Stimulated activated naive CD8-positive, alpha-beta T cell treated with anti-CD3 and anti-CD28 coated beads, Interleukin-15, Interleukin-2, amounts not matched to agents 100 U/mL and 50 U/mL, for 24 hours (primary cell): ENCODE measurements at regions not wholly inside any gene's neighbourhood (a gene's known extent, or its start where the extent isn't known, plus 50 kb on each side); places are given as distances from the start of the nearest gene placed in this dataset.

Experiments
- ATAC-seq: fragments of 150-1000 bp; cut with Tn5 transposase; one replicate; pipeline ENCODE4 v1.10.0; 2021
- DNase-seq: peaks from one replicate; pipeline ENCODE4 v3.0.0; 2021

DNA sequence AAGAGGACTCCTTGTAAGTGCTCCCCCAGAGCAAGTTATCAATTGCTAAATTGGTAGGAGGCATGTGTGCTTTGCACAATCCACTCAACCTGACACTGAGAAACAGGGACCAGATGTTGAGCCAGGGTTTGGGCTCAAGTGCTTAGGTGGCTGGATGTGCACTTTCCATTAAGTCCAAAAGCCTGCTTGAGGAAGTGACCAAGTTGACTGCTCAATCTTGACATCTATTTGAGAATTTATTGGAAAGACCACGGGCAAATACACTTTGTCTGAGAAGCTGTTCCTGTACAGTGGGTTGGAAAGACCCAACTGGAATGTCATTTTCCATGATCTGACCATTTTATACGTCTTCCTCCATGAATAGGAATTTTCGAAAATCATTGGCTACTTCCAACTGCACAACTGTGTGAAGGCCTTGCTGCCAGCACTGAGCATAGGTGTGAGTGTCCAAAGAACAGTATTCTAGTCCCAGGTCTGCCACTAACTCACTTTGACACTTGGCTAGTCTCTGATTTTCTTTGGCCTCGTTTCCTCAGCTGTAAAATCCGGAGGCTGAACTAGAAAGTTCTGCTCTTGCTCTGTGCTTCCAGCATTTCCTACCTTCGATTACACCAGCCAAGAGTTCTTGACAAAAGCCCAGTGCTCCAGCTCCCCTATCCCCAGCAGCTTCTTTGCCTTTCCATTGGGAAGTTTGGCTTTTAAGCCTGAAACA, 186.9 kb upstream of the ECI2 start:
- no peak for DNase-seq
- no peak for ATAC-seq

DNA sequence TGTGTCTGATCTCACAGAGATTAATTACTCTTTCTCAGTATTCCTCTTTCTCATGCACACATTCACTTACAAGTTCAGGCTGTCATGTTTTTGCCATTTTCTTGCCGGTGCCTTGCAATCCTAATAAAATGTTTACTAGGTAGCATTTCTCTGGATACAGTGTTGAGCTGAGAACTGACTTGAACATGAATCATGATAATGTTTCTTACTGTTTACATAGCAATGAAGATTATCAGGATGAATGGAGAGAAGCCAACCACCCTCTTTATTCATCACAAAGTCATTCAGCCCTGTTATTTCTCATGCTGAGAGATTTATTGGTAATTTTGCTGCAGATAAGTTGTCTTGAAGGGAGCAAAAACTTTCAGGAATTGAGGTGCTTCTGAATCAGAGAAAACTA, 185.5 kb upstream of the ECI2 start:
- no peak for ATAC-seq
- no peak for DNase-seq

DNA sequence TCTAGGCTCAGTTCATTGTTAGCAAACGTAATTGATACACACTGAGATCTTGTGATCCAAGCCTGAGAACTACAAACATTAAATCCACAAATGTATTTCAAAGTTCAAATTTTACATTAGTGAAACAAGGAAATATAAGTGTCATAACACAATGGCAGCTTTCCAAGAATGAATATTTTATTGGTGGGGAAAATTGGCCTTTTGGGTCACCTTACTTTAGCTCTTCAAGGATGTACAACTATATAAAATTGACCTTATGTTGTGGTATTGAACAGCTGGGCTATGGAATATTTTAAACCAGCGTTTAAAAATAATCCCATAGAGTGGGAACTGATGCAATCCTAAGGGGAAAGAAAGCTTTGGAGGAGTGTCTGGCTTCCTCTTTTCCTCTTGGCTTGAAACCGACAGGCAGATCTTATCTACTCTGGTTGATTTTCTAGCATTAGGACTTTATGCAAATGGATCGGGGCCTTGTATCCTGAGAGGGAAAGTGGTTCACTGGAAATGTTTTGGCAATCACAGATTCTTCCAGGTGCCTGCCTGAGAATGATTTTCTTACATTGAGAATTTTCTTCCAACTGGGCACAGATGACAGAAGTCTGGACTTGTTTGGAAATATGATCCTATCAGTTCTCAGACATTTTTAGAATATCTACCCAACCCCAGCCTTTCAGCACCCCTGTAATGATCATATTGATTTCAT, 184.8 kb upstream of the ECI2 start:
- DNase-seq (no peak), ATAC-seq (no peak)

DNA sequence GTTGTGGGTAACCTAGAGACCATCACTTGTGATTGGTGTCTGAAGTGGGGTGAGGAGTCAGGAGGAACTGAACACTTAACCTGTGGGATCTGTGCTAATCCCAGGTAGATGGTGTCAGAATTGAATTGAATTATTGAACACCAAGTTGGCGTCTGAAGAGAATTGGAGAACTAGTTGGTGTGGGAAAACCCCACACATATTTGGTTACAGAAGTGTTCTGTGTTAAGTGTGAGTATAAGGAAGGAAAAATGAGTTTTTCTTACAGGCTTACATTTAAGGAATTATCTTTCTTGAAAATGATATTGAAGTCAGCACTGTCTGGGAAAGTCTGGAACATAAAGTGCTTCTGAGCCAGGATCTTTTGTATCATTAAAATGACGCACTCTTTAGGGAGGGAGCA, 182.9 kb upstream of the ECI2 start:
- ATAC-seq (no peak), DNase-seq (no peak)

GRCh38 chr6:4316867-4317400, 181.6 kb upstream of the ECI2 start:
- no peak for ATAC-seq

DNA sequence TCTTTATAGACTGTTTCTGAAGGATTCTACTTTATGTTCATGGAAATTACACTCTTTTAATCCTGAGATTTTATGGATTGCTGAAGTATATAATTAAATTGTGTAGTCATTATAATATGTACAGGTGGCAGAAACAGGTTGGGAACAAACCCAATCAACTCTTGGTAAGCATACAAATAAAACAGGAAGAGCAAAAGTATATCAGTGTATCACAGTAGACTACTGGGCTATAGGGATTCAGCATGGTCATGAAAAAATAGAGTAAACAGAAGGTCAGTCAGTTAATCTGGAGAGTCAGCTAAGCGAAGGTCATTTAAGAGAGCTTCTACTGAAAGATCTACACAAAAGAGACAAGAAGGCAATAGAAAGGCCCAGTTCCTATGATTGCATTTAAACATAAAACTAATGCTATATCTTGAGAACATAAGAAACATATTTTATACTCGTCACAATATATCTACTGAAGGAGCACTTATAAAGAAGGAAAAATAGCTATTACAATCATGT, 178.9 kb upstream of the ECI2 start:
- DNase-seq (no peak), ATAC-seq (no peak)

More at GRCh38 chr6:4316867-4317400, 181.6 kb upstream of the ECI2 start:
- no peak for DNase-seq

- ATAC-seq (no peak), DNase-seq (no peak)
Measured at GRCh38 chr6:4313044-4313686, 177.8 kb upstream of the ECI2 start.

- DNase-seq, result no peak
Measured at GRCh38 chr6:4311976-4312860, 176.8 kb upstream of the ECI2 start.

GRCh38 chr6:4309540-4309939, 174.2 kb upstream of the ECI2 start:
- no peak for ATAC-seq

More at GRCh38 chr6:4311976-4312860, 176.8 kb upstream of the ECI2 start:
- ATAC-seq, result no peak

DNA sequence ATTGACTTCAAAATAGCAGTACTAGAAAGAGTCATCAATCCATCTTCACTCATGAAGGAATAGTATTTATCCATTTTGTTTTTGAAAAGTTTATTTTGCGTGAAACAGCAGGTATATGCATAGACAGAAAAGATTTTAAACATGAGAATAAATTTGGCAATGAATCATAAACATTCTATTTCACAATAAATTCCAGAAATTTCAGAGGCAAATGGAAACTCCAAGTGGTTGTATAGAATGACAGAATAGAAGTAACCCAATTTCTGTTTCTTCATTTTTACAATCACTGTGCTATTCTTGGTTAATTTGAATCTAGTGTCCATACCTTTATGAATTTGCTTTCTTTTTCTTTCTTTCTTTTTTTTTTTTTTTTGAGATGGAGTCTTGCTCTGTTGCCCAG, 173.0 kb upstream of the ECI2 start:
- ATAC-seq, result no peak
- DNase-seq, result no peak

More at GRCh38 chr6:4309540-4309939, 174.2 kb upstream of the ECI2 start:
- DNase-seq, result no peak

GRCh38 chr6:4304927-4305455, 169.6 kb upstream of the ECI2 start:
- DNase-seq, result no peak
- ATAC-seq, result no peak

DNA sequence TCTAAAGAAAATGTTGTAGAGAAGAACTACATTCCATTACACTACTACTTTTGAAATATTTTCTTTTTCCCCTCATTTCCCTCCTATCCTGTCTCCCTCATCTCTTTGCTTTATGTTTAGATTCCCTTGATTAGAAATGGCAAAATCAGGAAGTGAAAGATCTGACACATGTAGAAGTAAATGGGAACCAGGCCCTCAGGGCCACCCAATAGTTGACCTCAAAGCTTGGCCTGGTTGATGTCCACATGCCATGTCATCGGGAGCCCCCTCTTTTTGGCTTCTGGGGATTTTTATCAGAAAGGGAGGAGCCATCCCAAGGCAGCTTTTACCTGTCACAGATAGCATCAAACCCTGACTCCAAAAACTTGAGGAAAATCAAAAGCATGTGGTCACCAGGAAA, 168.3 kb upstream of the ECI2 start:
- DNase-seq, result no peak
- ATAC-seq, result no peak

DNA sequence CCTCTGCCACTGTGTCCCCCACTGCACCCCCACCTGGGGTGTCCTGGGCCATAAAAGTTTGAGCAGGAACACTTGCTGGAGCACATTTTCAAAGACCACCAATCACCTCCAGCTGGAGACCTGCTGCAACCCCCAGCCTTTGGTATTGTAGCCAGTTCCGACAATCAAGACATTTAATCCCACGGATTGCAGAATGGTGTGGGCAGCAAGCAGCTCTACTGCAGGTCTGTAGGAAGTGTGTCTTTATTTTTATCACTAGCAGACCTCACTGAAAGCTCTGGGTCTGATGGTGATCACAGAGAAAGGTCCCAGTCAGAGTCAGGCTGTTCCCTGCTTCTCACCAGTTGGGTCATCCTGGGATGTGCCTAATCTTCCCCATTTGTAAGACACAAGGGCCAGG, 167.1 kb upstream of the ECI2 start:
- ATAC-seq (no peak), DNase-seq (no peak)

GRCh38 chr6:4301871-4302270, 166.5 kb upstream of the ECI2 start:
- no peak for ATAC-seq

GRCh38 chr6:4300917-4301316, 165.5 kb upstream of the ECI2 start:
- ATAC-seq, result no peak
- DNase-seq, result no peak

More at GRCh38 chr6:4301871-4302270, 166.5 kb upstream of the ECI2 start:
- DNase-seq, result no peak

DNA sequence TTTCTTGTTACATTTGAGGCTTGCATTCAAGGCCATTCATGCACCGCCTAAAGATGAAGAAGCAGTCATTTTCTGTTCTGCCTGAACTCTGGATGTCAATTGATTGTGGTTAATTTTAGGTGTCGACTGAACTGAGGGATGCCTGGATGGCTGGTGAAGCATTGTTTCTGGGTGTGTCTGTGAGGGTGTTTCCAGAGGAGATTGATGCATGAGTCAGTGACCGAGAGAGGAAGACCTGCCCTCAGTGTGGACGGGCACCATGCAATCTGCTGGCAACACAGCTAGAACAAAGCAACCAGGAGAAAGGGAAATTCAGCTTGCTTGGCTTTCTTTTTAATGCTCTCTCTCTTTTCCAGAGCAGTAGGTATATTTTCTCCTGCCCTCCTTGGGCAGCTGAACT, 164.1 kb upstream of the ECI2 start:
- ATAC-seq (no peak), DNase-seq (no peak)

- ATAC-seq, result no peak
Measured at GRCh38 chr6:4297348-4297747, 162.0 kb upstream of the ECI2 start.

DNA sequence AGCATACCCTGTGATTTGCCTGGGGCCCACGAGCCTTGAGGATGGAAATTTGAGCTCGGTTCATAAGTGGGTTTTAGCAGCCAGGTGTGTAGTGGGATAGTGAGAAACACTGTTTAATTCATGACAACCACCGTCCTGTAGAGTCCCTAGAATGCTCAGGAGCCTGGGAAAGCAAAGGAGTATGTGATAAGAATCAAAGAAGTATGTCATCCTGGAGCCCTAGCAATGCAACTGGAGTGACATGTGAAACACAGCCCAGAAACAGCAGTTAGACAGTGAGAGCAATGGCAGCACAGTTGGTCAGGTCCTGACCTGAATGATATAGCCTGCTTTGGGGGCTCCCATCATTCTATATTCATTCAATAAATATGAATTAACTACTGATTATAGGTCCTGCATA, 161.2 kb upstream of the ECI2 start:
- DNase-seq (no peak), ATAC-seq (no peak)

More at GRCh38 chr6:4297348-4297747, 162.0 kb upstream of the ECI2 start:
- no peak for DNase-seq

DNA sequence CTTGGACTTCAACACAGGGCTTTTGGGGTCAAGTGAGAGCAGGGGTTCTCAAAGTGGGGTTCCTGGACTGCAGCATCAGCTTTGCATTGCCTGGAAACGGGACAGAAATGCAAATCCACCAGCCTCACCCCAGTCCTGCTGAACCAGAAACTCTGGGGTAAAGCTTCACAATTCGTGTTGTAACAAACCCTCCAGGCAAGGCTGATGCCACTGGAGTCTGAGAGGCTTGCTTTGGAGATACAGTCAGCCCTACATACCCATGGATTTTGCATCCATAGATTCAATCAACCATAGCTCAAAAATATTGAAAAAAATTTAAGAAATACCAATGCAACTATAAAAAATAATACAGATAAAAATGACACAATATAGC, 160.4 kb upstream of the ECI2 start:
- DNase-seq (no peak), ATAC-seq (no peak)

DNA sequence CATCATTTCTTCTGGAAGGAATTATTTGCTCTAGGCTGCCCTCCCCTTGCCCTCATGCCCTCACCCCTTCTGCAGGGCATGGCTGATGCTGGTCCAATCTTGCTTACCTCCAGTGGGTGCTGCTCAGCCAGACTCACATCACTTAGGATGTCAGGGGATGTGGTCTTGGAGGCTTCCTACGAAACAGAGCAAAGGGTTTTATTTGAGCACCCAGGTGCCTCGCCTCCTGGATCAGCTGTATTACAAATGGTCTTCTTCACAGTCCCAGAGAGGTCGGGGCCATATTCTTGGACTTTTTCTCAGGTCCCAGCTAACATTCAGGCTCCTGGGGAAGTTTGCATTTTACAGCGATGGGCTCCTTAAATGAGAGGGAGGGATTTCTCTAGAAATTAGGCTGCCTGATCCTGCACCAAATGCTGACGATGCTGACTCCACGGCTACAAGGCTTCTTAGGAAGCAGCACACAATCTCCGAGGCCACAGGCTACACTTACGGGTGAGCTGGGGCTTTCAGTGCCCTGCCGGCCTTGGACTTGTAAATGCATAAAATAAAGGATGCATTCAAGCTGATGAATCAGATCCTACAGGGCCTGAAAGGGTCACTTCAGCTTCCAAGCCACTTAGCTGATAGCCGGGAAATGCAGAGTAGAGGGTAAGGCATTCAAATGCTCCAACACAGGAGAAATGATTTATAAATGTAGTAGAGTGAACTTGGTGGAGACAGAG, 159.8 kb upstream of the ECI2 start:
- no peak for ATAC-seq
- no peak for DNase-seq

GRCh38 chr6:4294636-4295035, 159.3 kb upstream of the ECI2 start:
- DNase-seq (no peak), ATAC-seq (no peak)
